ENCODE measurements at regions not wholly inside any gene's neighbourhood (a gene's known extent, or its start where the extent isn't known, plus 50 kb on each side); places are given as distances from the start of the nearest gene placed in this dataset.

DNA sequence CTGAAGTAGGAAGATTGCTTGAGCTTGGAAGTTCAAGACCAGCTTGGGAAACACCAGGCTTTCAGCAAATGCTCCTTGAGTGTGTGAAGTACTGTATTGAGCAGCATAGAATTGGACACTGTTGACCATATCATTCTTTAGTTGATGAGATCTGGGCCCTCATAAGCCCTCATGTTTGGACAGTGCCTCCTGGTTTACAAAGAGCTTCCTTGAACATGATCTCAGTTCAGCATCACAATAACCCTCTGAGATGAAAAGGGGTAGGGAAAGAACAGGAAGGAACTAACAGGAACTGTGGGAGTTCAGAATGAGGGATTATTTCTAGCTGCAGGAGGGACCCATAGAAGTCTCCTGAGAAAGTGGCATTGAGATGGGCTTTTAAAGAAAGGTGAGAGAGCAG is 153.2 kb downstream of the C12orf75 start:
- Histone ChIP-seq H3K79me2 (ENCODE audit: control insufficient read depth, insufficient read depth, low read length) (no peaks in the 10 kb centered on the region), H2AFZ (ENCODE audit: low read length) (no peak overlapping the region), H3K27me3 (ENCODE audit: control insufficient read depth, insufficient read depth, low read length) (no peaks in the 10 kb centered on the region), H4K20me1 (ENCODE audit: control insufficient read depth, extremely low read depth, insufficient read depth, low read length) (no peaks in the 10 kb centered on the region), H3K9me3 (ENCODE audit: control insufficient read depth, insufficient read depth, low read depth, low read length) (no peaks in the 10 kb centered on the region), H3K9ac (ENCODE audit: insufficient read depth, low read length) (no peak overlapping the region), H3K4me2 (ENCODE audit: extremely low read depth, insufficient read depth, low read length) (no peak overlapping the region), H3K27ac (ENCODE audit: insufficient read depth, low read length) (no peak overlapping the region), H3K4me3 (replicated peaks in 1 of 4; ENCODE audit: control extremely low read depth in 1 of 4, insufficient read depth in 1 of 4, low read depth in 3 of 4, low read length in 4 of 4) (no peak overlapping the region), H3K4me1 (ENCODE audit: control insufficient read depth, extremely low read depth, insufficient read depth, low read length) (no peaks in the 10 kb centered on the region), H3K36me3 (ENCODE audit: control insufficient read depth, insufficient read depth, low read length) (no peaks in the 10 kb centered on the region)
- no peak for DNase-seq (ENCODE audit: low read depth in 2 of 2)
- no peak for TF ChIP-seq EZH2 (IDR thresholded peaks at IDR 0.05; ENCODE audit: low read length, missing control alignments)
- TF ChIP-seq, protein P1, sequence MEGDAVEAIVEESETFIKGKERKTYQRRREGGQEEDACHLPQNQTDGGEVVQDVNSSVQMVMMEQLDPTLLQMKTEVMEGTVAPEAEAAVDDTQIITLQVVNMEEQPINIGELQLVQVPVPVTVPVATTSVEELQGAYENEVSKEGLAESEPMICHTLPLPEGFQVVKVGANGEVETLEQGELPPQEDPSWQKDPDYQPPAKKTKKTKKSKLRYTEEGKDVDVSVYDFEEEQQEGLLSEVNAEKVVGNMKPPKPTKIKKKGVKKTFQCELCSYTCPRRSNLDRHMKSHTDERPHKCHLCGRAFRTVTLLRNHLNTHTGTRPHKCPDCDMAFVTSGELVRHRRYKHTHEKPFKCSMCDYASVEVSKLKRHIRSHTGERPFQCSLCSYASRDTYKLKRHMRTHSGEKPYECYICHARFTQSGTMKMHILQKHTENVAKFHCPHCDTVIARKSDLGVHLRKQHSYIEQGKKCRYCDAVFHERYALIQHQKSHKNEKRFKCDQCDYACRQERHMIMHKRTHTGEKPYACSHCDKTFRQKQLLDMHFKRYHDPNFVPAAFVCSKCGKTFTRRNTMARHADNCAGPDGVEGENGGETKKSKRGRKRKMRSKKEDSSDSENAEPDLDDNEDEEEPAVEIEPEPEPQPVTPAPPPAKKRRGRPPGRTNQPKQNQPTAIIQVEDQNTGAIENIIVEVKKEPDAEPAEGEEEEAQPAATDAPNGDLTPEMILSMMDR (conservative IDR thresholded peaks at IDR 0.05 in 1 of 2, IDR thresholded peaks at IDR 0.05 in 1 of 2; ENCODE audit: low read depth in 1 of 2, low read length in 2 of 2) = no peak

DNA sequence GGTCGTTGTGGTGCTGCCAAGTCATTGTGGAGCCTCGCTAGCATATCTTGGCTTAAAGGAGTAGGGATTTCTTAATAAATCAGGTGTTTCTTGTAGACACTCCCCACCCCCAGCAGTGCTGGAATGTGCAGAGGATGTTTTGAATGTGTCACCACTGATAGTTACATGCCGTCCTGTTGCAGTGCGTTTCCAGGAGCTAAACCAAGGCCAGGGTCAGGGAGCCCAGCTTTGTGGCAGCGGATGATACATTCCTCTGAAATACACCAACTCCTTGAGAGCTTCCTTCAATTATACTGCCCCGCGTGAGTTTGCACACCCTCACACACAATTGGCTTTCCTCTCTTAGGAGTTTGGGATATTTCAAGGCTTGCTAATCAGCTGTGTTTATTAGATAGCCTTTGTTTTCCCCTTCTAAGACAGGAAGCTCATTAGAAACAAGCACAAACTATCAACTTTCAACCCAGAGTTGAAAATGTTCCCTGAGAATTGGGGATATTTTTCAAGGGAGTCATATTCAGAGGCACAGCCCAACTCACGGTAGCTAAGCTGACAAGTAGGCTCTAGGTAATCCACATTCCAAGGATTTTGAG is 154.9 kb downstream of the C12orf75 start:
- no peaks in the 10 kb centered on the region for H3K9me3 ChIP-seq (ENCODE audit: control insufficient read depth, insufficient read depth, low read depth, low read length)
- no peaks in the 10 kb centered on the region for H3K4me1 ChIP-seq (ENCODE audit: control insufficient read depth, extremely low read depth, insufficient read depth, low read length)
- no peak overlapping the region for H3K27ac ChIP-seq (ENCODE audit: insufficient read depth, low read length)
- H4K20me1 ChIP-seq (ENCODE audit: control insufficient read depth, extremely low read depth, insufficient read depth, low read length) = no peaks in the 10 kb centered on the region
- H3K9ac ChIP-seq (ENCODE audit: insufficient read depth, low read length) = no peak overlapping the region
- H3K79me2 ChIP-seq (ENCODE audit: control insufficient read depth, insufficient read depth, low read length) = no peaks in the 10 kb centered on the region
- H3K4me2 ChIP-seq (ENCODE audit: extremely low read depth, insufficient read depth, low read length) = no peak overlapping the region
- H3K36me3 ChIP-seq (ENCODE audit: control insufficient read depth, insufficient read depth, low read length) = no peaks in the 10 kb centered on the region
- DNase-seq (ENCODE audit: low read depth in 2 of 2) = peak; percentile 34 to 89
- TF ChIP-seq, protein P1 (conservative IDR thresholded peaks at IDR 0.05 in 1 of 2, IDR thresholded peaks at IDR 0.05 in 1 of 2; ENCODE audit: low read depth in 1 of 2, low read length in 2 of 2) = no peak
- no peak for TF ChIP-seq EZH2 (IDR thresholded peaks at IDR 0.05; ENCODE audit: low read length, missing control alignments)
- H2AFZ ChIP-seq (ENCODE audit: low read length) = no peak overlapping the region
- H3K4me3 ChIP-seq (replicated peaks in 1 of 4; ENCODE audit: control extremely low read depth in 1 of 4, insufficient read depth in 1 of 4, low read depth in 3 of 4, low read length in 4 of 4) = no peak overlapping the region
- H3K27me3 ChIP-seq (ENCODE audit: control insufficient read depth, insufficient read depth, low read length) = no peaks in the 10 kb centered on the region

DNA sequence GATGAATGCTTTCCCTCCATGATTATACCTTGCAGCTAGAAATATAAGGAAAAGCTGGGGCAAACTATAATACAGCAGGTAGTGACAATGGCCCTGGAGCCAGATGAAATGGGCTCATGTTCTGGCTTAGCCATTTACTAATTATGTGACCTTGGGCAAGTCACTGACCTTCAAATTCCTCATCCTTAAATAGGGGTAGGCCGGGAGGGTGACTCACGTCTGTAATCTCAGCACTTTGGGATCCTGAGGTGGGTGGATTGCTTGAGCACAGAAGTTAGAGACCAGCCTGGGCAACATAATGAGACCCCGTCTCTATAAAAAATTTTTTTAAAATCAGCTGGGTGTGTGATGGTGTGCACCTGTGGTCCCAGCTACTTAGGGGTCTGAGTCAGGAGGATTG is 155.4 kb downstream of the C12orf75 start:
- H3K4me1 ChIP-seq (ENCODE audit: control insufficient read depth, extremely low read depth, insufficient read depth, low read length) = no peaks in the 10 kb centered on the region
- H4K20me1 ChIP-seq (ENCODE audit: control insufficient read depth, extremely low read depth, insufficient read depth, low read length) = no peaks in the 10 kb centered on the region
- no peak overlapping the region for H3K27ac ChIP-seq (ENCODE audit: insufficient read depth, low read length)
- no peak overlapping the region for H3K4me3 ChIP-seq (replicated peaks in 1 of 4; ENCODE audit: control extremely low read depth in 1 of 4, insufficient read depth in 1 of 4, low read depth in 3 of 4, low read length in 4 of 4)
- TF ChIP-seq EZH2 (IDR thresholded peaks at IDR 0.05; ENCODE audit: low read length, missing control alignments) = no peak
- TF ChIP-seq, protein P1 (conservative IDR thresholded peaks at IDR 0.05 in 1 of 2, IDR thresholded peaks at IDR 0.05 in 1 of 2; ENCODE audit: low read depth in 1 of 2, low read length in 2 of 2) = no peak
- DNase-seq (ENCODE audit: low read depth in 2 of 2) = peak; percentile 11 to 73
- no peak overlapping the region for H2AFZ ChIP-seq (ENCODE audit: low read length)
- H3K79me2 ChIP-seq (ENCODE audit: control insufficient read depth, insufficient read depth, low read length) = no peaks in the 10 kb centered on the region
- H3K4me2 ChIP-seq (ENCODE audit: extremely low read depth, insufficient read depth, low read length) = no peak overlapping the region
- no peak overlapping the region for H3K9ac ChIP-seq (ENCODE audit: insufficient read depth, low read length)
- H3K36me3 ChIP-seq (ENCODE audit: control insufficient read depth, insufficient read depth, low read length) = no peaks in the 10 kb centered on the region
- H3K9me3 ChIP-seq (ENCODE audit: control insufficient read depth, insufficient read depth, low read depth, low read length) = no peaks in the 10 kb centered on the region
- H3K27me3 ChIP-seq (ENCODE audit: control insufficient read depth, insufficient read depth, low read length) = no peaks in the 10 kb centered on the region

All from fibroblast of lung (primary cell).